ENCODE measurements at regions not wholly inside any gene's neighbourhood (a gene's known extent, or its start where the extent isn't known, plus 50 kb on each side); places are given as distances from the start of the nearest gene placed in this dataset.

DNA sequence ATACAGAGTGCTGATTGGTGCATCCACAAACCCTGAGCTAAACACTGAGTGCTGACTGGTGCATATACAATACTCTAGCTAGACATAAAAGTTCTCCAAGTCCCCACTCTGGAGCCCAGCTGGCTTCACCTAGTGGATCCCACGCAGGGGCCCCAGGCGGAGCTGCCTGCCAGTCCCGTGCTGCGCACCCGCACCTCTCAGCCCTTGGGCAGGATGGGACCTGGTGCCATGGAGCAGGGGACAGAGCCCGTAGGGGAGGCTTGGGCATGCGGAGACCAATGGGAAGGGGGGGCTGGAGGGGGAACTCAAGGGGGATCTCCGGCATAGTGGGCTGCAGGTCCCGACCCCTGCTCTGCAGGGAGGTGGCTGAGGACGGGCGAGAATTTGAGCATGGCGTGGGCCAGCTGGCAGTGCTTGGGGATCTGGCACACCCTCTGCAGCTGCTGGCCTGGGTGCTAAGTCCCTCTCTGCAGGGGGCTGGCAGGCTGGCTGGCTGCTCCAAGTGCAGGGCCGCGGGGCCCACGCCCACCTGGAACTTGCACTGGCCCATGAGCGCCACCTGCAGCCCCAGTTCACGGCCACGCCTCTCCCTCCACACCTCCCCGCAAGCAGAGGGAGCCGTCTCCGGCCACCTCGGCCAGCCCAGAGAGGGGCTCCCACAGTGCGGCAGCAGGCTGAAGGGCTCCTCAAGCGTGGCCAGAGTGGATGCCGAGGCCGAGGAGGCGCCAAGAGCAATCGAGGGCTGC is 104.9 kb downstream of the NTMT2 start:
- TF ChIP-seq, protein P1, sequence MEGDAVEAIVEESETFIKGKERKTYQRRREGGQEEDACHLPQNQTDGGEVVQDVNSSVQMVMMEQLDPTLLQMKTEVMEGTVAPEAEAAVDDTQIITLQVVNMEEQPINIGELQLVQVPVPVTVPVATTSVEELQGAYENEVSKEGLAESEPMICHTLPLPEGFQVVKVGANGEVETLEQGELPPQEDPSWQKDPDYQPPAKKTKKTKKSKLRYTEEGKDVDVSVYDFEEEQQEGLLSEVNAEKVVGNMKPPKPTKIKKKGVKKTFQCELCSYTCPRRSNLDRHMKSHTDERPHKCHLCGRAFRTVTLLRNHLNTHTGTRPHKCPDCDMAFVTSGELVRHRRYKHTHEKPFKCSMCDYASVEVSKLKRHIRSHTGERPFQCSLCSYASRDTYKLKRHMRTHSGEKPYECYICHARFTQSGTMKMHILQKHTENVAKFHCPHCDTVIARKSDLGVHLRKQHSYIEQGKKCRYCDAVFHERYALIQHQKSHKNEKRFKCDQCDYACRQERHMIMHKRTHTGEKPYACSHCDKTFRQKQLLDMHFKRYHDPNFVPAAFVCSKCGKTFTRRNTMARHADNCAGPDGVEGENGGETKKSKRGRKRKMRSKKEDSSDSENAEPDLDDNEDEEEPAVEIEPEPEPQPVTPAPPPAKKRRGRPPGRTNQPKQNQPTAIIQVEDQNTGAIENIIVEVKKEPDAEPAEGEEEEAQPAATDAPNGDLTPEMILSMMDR (IDR thresholded peaks at IDR 0.05 in 2 of 3, conservative IDR thresholded peaks at IDR 0.05 in 1 of 3; ENCODE audit: insufficient read depth in 2 of 3, low read depth in 1 of 3, low read length in 3 of 3): no peak
- TF ChIP-seq CBFB (CRISPR knock-in tag; IDR thresholded peaks at IDR 0.05) (no peak), TAF9B (IDR thresholded peaks at IDR 0.05; ENCODE audit: partially characterized antibody) (no peak), RREB1 (CRISPR knock-in tag; IDR thresholded peaks at IDR 0.05) (no peak), HDAC2 (IDR thresholded peaks at IDR 0.05) (no peak), MLX (CRISPR knock-in tag; conservative IDR thresholded peaks at IDR 0.05) (no peak), SIX5 (IDR thresholded peaks at IDR 0.05; ENCODE audit: borderline replicate concordance in 1 of 2, insufficient read depth in 1 of 2, low read depth in 1 of 2, low read length in 2 of 2) (no peak)
